ENCODE measurements at regions not wholly inside any gene's neighbourhood (a gene's known extent, or its start where the extent isn't known, plus 50 kb on each side); places are given as distances from the start of the nearest gene placed in this dataset.

- TF ChIP-seq, protein P1, sequence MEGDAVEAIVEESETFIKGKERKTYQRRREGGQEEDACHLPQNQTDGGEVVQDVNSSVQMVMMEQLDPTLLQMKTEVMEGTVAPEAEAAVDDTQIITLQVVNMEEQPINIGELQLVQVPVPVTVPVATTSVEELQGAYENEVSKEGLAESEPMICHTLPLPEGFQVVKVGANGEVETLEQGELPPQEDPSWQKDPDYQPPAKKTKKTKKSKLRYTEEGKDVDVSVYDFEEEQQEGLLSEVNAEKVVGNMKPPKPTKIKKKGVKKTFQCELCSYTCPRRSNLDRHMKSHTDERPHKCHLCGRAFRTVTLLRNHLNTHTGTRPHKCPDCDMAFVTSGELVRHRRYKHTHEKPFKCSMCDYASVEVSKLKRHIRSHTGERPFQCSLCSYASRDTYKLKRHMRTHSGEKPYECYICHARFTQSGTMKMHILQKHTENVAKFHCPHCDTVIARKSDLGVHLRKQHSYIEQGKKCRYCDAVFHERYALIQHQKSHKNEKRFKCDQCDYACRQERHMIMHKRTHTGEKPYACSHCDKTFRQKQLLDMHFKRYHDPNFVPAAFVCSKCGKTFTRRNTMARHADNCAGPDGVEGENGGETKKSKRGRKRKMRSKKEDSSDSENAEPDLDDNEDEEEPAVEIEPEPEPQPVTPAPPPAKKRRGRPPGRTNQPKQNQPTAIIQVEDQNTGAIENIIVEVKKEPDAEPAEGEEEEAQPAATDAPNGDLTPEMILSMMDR (IDR thresholded peaks at IDR 0.05; ENCODE audit: poor library complexity), result no peak
- TF ChIP-seq EZH2 (IDR thresholded peaks at IDR 0.05; ENCODE audit: borderline replicate concordance), result no peak
Measured at GRCh38 chr7:96855139-96855538, 145.5 kb upstream of the SEM1 start.

Measured in hepatocyte (in vitro differentiated cells).